ENCODE measurements at regions not wholly inside any gene's neighbourhood (a gene's known extent, or its start where the extent isn't known, plus 50 kb on each side); places are given as distances from the start of the nearest gene placed in this dataset.
A peak's percentile ranks its signal among the peaks of the same experiment; 100 is the strongest.

DNA sequence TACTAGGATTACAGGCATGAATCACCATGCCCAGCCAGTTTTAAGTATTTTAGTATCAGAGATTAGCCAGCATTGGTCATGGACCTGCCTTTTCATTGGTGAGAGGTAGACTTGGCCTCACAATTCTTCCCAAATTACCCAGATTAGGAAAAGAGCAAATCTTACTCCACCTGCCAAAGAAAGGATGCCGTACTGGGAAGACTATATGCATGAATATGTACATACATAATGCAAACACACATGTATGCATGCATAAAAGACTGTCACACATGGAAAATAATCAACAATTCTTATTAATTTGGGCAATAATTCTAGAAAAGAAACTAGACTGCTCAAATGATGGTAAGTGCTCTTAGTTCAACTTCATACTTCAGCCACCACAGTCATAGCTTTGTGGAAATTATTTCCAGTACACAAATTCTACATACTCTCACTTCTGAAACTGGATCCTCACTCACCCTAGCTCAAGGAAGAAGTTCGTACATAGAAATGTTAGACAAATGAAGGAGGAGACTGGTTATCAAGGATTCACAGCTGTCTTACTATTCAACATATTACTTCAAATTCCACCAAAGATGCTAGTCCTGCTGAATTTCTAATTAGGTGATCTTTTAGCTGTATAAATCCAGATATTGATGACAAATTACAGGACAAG lies 73.7 kb downstream of the MINAR2 start:
- DNase-seq, result no peak

DNA sequence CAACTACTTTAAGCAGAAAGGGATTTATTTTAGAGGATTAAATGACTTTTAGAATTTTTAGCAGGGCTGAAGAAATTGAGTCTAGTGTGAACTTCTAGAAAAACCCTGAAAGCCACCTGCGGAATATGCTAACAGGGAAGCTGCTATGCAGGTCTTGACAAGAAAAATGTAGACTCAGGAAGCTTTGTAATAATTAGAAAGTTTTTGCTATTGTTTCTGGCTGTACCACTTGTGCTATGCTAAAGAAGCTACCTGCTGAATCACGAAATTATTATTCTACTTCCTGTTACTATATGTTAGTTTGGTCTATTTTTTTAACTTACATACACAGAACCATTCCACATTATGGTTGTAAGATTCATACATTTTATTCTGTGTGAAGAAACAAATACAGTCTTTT lies 74.0 kb upstream of the CHSY3 start:
- DNase-seq, result no peak

- no peak for DNase-seq
Observed at GRCh38 chr5:129836321-129836720, 67.9 kb upstream of the CHSY3 start.

DNA sequence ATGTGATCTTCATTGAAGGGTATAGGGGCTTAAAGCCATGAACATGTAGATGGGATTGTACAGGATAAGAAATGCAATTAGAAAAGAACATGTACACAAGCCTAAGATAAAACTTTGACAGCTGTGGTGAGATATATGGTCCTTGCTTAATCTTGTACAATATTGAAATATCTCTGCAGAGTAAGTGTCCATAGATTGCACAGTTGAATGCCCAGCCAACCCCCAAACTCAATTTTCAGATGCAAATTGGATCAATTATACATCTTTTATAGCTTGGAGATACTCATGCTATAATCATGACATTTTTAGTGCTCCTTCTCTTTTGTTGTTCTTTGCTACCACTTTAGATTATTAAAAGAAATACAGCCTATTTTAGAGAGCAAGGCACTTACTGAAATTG lies 59.5 kb upstream of the CHSY3 start:
- no peak for DNase-seq

DNA sequence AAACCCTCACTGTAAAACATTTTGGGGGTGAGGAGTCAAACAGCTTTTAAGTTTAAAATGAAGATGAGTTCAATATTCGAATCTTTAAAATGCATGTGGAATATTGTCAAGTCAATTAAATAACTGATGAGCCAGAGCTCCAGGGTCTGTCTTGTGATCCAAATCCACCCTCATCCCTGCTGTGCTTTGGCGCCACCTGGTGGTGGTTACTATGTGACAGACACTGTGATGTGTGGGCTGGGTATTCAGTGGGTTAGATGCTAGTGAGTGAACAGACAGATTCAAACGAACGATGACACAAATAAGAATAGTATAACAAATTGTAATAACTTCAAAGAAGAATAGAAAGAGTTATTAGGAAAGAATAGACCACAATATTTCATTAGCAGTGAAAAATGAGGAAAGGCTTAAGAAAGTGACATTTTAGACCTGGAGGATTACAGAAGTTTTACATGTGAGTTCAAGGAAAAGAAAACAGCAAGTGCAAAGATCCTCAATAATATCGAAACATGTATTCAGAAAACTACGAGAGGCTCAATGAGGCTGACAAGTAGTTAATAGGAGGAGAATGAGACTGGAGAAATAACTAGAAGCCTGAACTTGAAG lies 51.4 kb upstream of the CHSY3 start:
- DNase-seq, result peak; percentile 89

GRCh38 chr5:129853588-129853987 lies 50.7 kb upstream of the CHSY3 start:
- DNase-seq, result no peak
